ENCODE measurements at regions not wholly inside any gene's neighbourhood (a gene's known extent, or its start where the extent isn't known, plus 50 kb on each side); places are given as distances from the start of the nearest gene placed in this dataset.

GRCh38 chr16:64742455-64743223 is 379.2 kb downstream of the CDH11 start:
- DNase-seq (ENCODE audit: low read depth in 1 of 2, low spot score in 1 of 2) = no peak
- TF ChIP-seq POLR2AphosphoS5 (IDR thresholded peaks at IDR 0.05; ENCODE audit: low read depth) (no peak), CTCF (IDR thresholded peaks at IDR 0.05; ENCODE audit: insufficient read depth, low read length) (no peak), GABPA (IDR thresholded peaks at IDR 0.05; ENCODE audit: low read depth) (no peak), SPI1 (IDR thresholded peaks at IDR 0.05; ENCODE audit: borderline replicate concordance, low read depth) (no peak), REST (IDR thresholded peaks at IDR 0.05; ENCODE audit: insufficient replicate concordance, low read depth) (no peak)
- Histone ChIP-seq H3K27ac (replicated peaks) (no peak overlapping the region), H3K27me3 (ENCODE audit: insufficient read depth, poor library complexity, severe bottlenecking) (no peaks in the 10 kb centered on the region), H3K4me3 (replicated peaks; ENCODE audit: insufficient read depth, low read length) (no peak overlapping the region)

- TF ChIP-seq GABPA (IDR thresholded peaks at IDR 0.05; ENCODE audit: low read depth) (no peak), REST (IDR thresholded peaks at IDR 0.05; ENCODE audit: insufficient replicate concordance, low read depth) (no peak), POLR2AphosphoS5 (IDR thresholded peaks at IDR 0.05; ENCODE audit: low read depth) (no peak), SPI1 (IDR thresholded peaks at IDR 0.05; ENCODE audit: borderline replicate concordance, low read depth) (no peak), CTCF (IDR thresholded peaks at IDR 0.05; ENCODE audit: insufficient read depth, low read length) (no peak)
- H3K27me3 ChIP-seq (ENCODE audit: insufficient read depth, poor library complexity, severe bottlenecking) = no peaks in the 10 kb centered on the region
Observed at GRCh38 chr16:64740261-64740660, 381.6 kb downstream of the CDH11 start.

GRCh38 chr16:64738321-64738960 is 383.4 kb downstream of the CDH11 start:
- H3K27me3 ChIP-seq (ENCODE audit: insufficient read depth, poor library complexity, severe bottlenecking) = no peaks in the 10 kb centered on the region
- TF ChIP-seq POLR2AphosphoS5 (IDR thresholded peaks at IDR 0.05; ENCODE audit: low read depth) (no peak), GABPA (IDR thresholded peaks at IDR 0.05; ENCODE audit: low read depth) (no peak), CTCF (IDR thresholded peaks at IDR 0.05; ENCODE audit: insufficient read depth, low read length) (no peak), SPI1 (IDR thresholded peaks at IDR 0.05; ENCODE audit: borderline replicate concordance, low read depth) (no peak), REST (IDR thresholded peaks at IDR 0.05; ENCODE audit: insufficient replicate concordance, low read depth) (no peak)
- no peak for DNase-seq (ENCODE audit: low read depth in 1 of 2, low spot score in 1 of 2)
- no peak overlapping the region for H3K27ac ChIP-seq (replicated peaks)
- H3K4me3 ChIP-seq (replicated peaks; ENCODE audit: insufficient read depth, low read length) = no peak overlapping the region

More at GRCh38 chr16:64740261-64740660, 381.6 kb downstream of the CDH11 start:
- no peak overlapping the region for H3K27ac ChIP-seq (replicated peaks)
- no peak for DNase-seq (ENCODE audit: low read depth in 1 of 2, low spot score in 1 of 2)
- H3K4me3 ChIP-seq (replicated peaks; ENCODE audit: insufficient read depth, low read length) = no peak overlapping the region

Measured in HL-60 (cell line).